HepG2 (cell line): ENCODE measurements at regions not wholly inside any gene's neighbourhood (a gene's known extent, or its start where the extent isn't known, plus 50 kb on each side); places are given as distances from the start of the nearest gene placed in this dataset.

Experiments used
- ATAC-seq: fragments of 200-7000 bp; cut with Tn5 transposase; 3 replicates; pipeline ENCODE4 v1.9.1; 2020; ENCODE audit warnings: mild to moderate bottlenecking, moderate library complexity
- BruUV-seq: library from RNA; stranded (reverse); fragments of 400-500 nt; replicated peaks from 2 replicates; lab custom pipeline; 2021; lab: Mats Ljungman, UMichigan
- CTCF ChIA-PET: fragments of 300-600 bp; formaldehyde crosslinking; extraction: SDS; loops from one replicate; lab custom pipeline; 2021; ENCODE audit warnings: low total read pairs, inconsistent platforms, low intra/inter-chr PET ratio; lab: Yijun Ruan, JAX
- POLR2A ChIA-PET: fragments of 350-600 bp; sonication (Branson Sonifier 250); formaldehyde crosslinking; loops from one replicate; lab custom pipeline; 2020; ENCODE audit warnings: antibody characterized with exemption, inconsistent platforms; lab: Yijun Ruan, JAX
- DNase-seq: peaks from one replicate; pipeline ENCODE4 v3.0.0-alpha.2; 2015; ENCODE audit warnings: low spot score
- FAIRE-seq: peaks from 3 replicates; lab custom pipeline; 2011; peaks lifted over from hg19 to GRCh38; lab: Jason Lieb, UNC
- H2AFZ ChIP-seq: one replicate; pipeline ENCODE4 v1.6.1; 2011; ENCODE audit warnings: low read length, inconsistent platforms
- H3K27ac ChIP-seq: fragments of 300-600 bp; 3 replicates; pipeline ENCODE4 v1.8.0; 2011; ENCODE audit warnings: mixed run types, mild to moderate bottlenecking, mixed read lengths, low read length, inconsistent platforms; ENCODE audit not compliant: insufficient read depth; ENCODE audit errors: extremely low read length
- H3K27me3 ChIP-seq, 2 experiments: fragments of 200-600 bp in 1 of 2; 2 replicates in 1 of 2; 3 replicates in 1 of 2; pipeline versions ENCODE4 v1.6.0 to v1.8.0; 2011; ENCODE audit warnings: low read length in 2 of 2, mild to moderate bottlenecking in 2 of 2, moderate library complexity in 2 of 2, inconsistent platforms in 1 of 2; ENCODE audit not compliant: insufficient read depth in 2 of 2, control insufficient read depth in 1 of 2
- H3K36me3 ChIP-seq, 2 experiments: fragments of 200-600 bp in 1 of 2; replicated peaks in 1 of 2; 2 replicates in 1 of 2; 3 replicates in 1 of 2; pipeline versions ENCODE4 v1.5.1 to v1.8.0; 2011; ENCODE audit warnings: low read length in 2 of 2, inconsistent platforms in 1 of 2; ENCODE audit not compliant: insufficient read depth in 2 of 2, control insufficient read depth in 1 of 2
- H3K4me1 ChIP-seq: 2 replicates; pipeline ENCODE4 v1.5.1; 2012; ENCODE audit warnings: low read length, inconsistent platforms; ENCODE audit not compliant: insufficient read depth
- H3K4me2 ChIP-seq: 2 replicates; pipeline ENCODE4 v1.6.0; 2011; ENCODE audit warnings: low read depth, low read length, inconsistent platforms
- H3K4me3 ChIP-seq, 3 experiments: fragments of 200-600 bp in 1 of 3; sonication (generic), shearing (Covaris generic) in 1 of 3; replicated peaks in 1 of 3; 2 replicates each; pipeline ENCODE4 v1.5.1; 2011 to 2016; ENCODE audit warnings: low read length in 3 of 3, inconsistent platforms in 2 of 3, low read depth in 2 of 3, mild to moderate bottlenecking in 2 of 3, control low read depth in 1 of 3, mixed read lengths in 1 of 3; ENCODE audit not compliant: insufficient read depth in 1 of 3
- H3K79me2 ChIP-seq: one replicate; pipeline ENCODE4 v1.6.1; 2011; ENCODE audit warnings: low read length, inconsistent platforms; ENCODE audit not compliant: insufficient read depth
- H3K9ac ChIP-seq: 2 replicates; pipeline ENCODE4 v1.6.0; 2011; ENCODE audit warnings: mild to moderate bottlenecking, low read depth, low read length, inconsistent platforms; ENCODE audit not compliant: insufficient read depth
- H3K9me3 ChIP-seq: 2 replicates; pipeline ENCODE4 v1.5.1; 2012; ENCODE audit warnings: mild to moderate bottlenecking, low read length
- H4K20me1 ChIP-seq: 2 replicates; pipeline ENCODE4 v1.6.0; 2011; ENCODE audit warnings: inconsistent platforms, mild to moderate bottlenecking, low read length, moderate library complexity; ENCODE audit not compliant: insufficient read depth
- ATM ChIP-seq: fragments of 450-650 bp; IDR thresholded peaks from 2 replicates; pipeline ENCODE4 v1.7.1; 2017; ENCODE audit warnings: mild to moderate bottlenecking, borderline replicate concordance
- CSRNP1 ChIP-seq: sonication (generic); formaldehyde crosslinking; IDR thresholded peaks from 2 replicates; pipeline ENCODE4 v1.8.1; 2023; ENCODE audit warnings: mild to moderate bottlenecking, missing genetic modification reagents
- NR2C2 ChIP-seq: sonication (generic); formaldehyde crosslinking; IDR thresholded peaks from 2 replicates; pipeline ENCODE4 v1.4.0; 2020; ENCODE audit warnings: missing genetic modification reagents, mild to moderate bottlenecking, moderate library complexity, borderline replicate concordance
- NR3C1 ChIP-seq: sonication (generic); formaldehyde crosslinking; IDR thresholded peaks from 2 replicates; pipeline ENCODE4 v1.4.0; 2020; ENCODE audit warnings: missing genetic modification reagents
- TP53 ChIP-seq: sonication (generic); formaldehyde crosslinking; conservative IDR thresholded peaks from 2 replicates; pipeline ENCODE4 v1.4.0; 2020; ENCODE audit warnings: missing genetic modification reagents
- ZNF18 ChIP-seq: sonication (generic); formaldehyde crosslinking; IDR thresholded peaks from 2 replicates; pipeline ENCODE4 v1.8.0; 2022; ENCODE audit warnings: mild to moderate bottlenecking, missing genetic modification reagents; ENCODE audit not compliant: insufficient replicate concordance
- ZNF260 ChIP-seq: sonication (generic); formaldehyde crosslinking; IDR thresholded peaks from 2 replicates; pipeline ENCODE4 v1.4.0; 2020; ENCODE audit warnings: missing genetic modification reagents, low read depth, mild to moderate bottlenecking, borderline replicate concordance
- WGBS: methylation state at CpG from one replicate; pipeline ENCODE4 v1.1.6; 2017; ENCODE audit warnings: low lambda C conversion rate; 5-methylcytosine and 5-hydroxymethylcytosine counted together
- in situ Hi-C: cut with HindIII; loops from 2 replicates; pipeline ENCODE4 v1.10.0; 2017; ENCODE audit warnings: low pct_unique_long_range_greater_than_20kb; ENCODE audit not compliant: extremely low pct_ligation_motif_present
- intact Hi-C: fragments of 100-400 bp; cut with micrococcal nuclease; formaldehyde crosslinking; loops from one replicate; pipeline ENCODE4 v1.10.0; 2022; ENCODE audit not compliant: unreplicated experiment
- TF ChIP-seq, protein P1 (sequence below): sonication (generic); formaldehyde crosslinking; IDR thresholded peaks from 2 replicates; pipeline ENCODE4 v1.4.0; 2020; ENCODE audit warnings: missing genetic modification reagents
- TF ChIP-seq, protein P2 (sequence below): sonication (generic); formaldehyde crosslinking; IDR thresholded peaks from 2 replicates; pipeline ENCODE4 v1.5.1; 2020; ENCODE audit warnings: mild to moderate bottlenecking, missing genetic modification reagents, moderate library complexity

DNA sequence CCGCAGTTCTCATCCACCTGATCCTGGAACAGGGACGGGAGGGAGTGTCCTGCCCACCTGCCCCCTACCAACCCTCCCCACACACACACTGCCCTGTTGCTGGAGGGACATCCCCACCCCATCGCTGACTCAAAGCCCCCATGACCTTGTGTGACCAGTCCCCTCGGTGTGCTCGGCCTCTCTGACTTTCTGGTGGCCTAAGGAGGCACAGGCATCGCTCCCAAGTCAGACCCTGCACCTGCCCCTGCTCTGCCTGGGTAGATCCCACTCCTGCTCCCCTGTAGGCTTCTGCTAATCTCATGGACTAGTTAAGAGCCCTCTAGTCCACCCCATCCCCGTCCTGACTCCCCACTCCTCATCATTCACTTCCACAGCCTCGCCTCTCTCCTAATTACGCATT is 58.8 kb upstream of the DOCK1 start:
- no peaks in the 10 kb centered on the region for H3K79me2 ChIP-seq
- DNase-seq, result no peak
- H3K9ac ChIP-seq, result no peak overlapping the region
- H3K4me3 ChIP-seq, result no peak overlapping the region
- in situ Hi-C loops, result no loop called here
- TF ChIP-seq ATM, result no peak
- no peak for TF ChIP-seq ZNF260 (CRISPR knock-in tag)
- TF ChIP-seq NR2C2 (CRISPR knock-in tag), result no peak
- no peak for TF ChIP-seq TP53 (CRISPR knock-in tag)
- TF ChIP-seq ZNF18 (CRISPR knock-in tag), result no peak
- TF ChIP-seq, all 625 proteins: peak for 0
- no peak for ATAC-seq
- CTCF ChIA-PET, result no interaction called here
- Histone ChIP-seq H4K20me1 (no peaks in the 10 kb centered on the region), H3K4me2 (no peak overlapping the region), H3K36me3 (no peaks in the 10 kb centered on the region), H3K4me1 (no peaks in the 10 kb centered on the region), H3K27ac (no peak overlapping the region), H2AFZ (no peak overlapping the region), H3K9me3 (no peaks in the 10 kb centered on the region), H3K27me3 (peaks cover 2 to 21% of the 10 kb centered on the region in 2 experiments; a peak in 4 of 5 replicates)
- POLR2A ChIA-PET, result no interaction called here
- no TSS peak for BruUV-seq
- 10% methylated on average over 8 of the region's 9 CpGs for WGBS
- intact Hi-C loops, result no loop called here
- FAIRE-seq, result no peak

GRCh38 chr10:126846959-126847358 is 58.3 kb upstream of the DOCK1 start:
- Histone ChIP-seq H3K9ac (no peak overlapping the region), H3K9me3 (no peaks in the 10 kb centered on the region), H3K27ac (no peak overlapping the region), H4K20me1 (no peaks in the 10 kb centered on the region), H3K79me2 (no peaks in the 10 kb centered on the region), H3K27me3 (peaks cover 2 to 25% of the 10 kb centered on the region in 2 experiments; a peak in 4 of 5 replicates), H3K36me3 (no peaks in the 10 kb centered on the region), H3K4me1 (no peaks in the 10 kb centered on the region), H3K4me2 (no peak overlapping the region), H3K4me3 (no peak overlapping the region), H2AFZ (no peak overlapping the region)
- ATAC-seq, result no peak
- WGBS, result 2% methylated on average over 2 of the region's 2 CpGs
- DNase-seq, result no peak
- no peak for FAIRE-seq
- in situ Hi-C loops, result no loop called here
- intact Hi-C loops, result no loop called here
- BruUV-seq, result no TSS peak
- CTCF ChIA-PET, result no interaction called here
- POLR2A ChIA-PET, result no interaction called here
- no peak for TF ChIP-seq CSRNP1 (CRISPR knock-in tag)
- no peak for TF ChIP-seq NR3C1
- TF ChIP-seq, protein P1, sequence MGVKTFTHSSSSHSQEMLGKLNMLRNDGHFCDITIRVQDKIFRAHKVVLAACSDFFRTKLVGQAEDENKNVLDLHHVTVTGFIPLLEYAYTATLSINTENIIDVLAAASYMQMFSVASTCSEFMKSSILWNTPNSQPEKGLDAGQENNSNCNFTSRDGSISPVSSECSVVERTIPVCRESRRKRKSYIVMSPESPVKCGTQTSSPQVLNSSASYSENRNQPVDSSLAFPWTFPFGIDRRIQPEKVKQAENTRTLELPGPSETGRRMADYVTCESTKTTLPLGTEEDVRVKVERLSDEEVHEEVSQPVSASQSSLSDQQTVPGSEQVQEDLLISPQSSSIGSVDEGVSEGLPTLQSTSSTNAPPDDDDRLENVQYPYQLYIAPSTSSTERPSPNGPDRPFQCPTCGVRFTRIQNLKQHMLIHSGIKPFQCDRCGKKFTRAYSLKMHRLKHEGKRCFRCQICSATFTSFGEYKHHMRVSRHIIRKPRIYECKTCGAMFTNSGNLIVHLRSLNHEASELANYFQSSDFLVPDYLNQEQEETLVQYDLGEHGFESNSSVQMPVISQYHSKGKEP (CRISPR knock-in tag), result no peak
- TF ChIP-seq, protein P2, sequence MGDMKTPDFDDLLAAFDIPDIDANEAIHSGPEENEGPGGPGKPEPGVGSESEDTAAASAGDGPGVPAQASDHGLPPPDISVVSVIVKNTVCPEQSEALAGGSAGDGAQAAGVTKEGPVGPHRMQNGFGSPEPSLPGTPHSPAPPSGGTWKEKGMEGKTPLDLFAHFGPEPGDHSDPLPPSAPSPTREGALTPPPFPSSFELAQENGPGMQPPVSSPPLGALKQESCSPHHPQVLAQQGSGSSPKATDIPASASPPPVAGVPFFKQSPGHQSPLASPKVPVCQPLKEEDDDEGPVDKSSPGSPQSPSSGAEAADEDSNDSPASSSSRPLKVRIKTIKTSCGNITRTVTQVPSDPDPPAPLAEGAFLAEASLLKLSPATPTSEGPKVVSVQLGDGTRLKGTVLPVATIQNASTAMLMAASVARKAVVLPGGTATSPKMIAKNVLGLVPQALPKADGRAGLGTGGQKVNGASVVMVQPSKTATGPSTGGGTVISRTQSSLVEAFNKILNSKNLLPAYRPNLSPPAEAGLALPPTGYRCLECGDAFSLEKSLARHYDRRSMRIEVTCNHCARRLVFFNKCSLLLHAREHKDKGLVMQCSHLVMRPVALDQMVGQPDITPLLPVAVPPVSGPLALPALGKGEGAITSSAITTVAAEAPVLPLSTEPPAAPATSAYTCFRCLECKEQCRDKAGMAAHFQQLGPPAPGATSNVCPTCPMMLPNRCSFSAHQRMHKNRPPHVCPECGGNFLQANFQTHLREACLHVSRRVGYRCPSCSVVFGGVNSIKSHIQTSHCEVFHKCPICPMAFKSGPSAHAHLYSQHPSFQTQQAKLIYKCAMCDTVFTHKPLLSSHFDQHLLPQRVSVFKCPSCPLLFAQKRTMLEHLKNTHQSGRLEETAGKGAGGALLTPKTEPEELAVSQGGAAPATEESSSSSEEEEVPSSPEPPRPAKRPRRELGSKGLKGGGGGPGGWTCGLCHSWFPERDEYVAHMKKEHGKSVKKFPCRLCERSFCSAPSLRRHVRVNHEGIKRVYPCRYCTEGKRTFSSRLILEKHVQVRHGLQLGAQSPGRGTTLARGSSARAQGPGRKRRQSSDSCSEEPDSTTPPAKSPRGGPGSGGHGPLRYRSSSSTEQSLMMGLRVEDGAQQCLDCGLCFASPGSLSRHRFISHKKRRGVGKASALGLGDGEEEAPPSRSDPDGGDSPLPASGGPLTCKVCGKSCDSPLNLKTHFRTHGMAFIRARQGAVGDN, result no peak
